HEK293T (cell line): ENCODE measurements at regions not wholly inside any gene's neighbourhood (a gene's known extent, or its start where the extent isn't known, plus 50 kb on each side); places are given as distances from the start of the nearest gene placed in this dataset.

Source experiments
- ARNT ChIP-seq: fragments of 450-650 bp; IDR thresholded peaks from 2 replicates; pipeline ENCODE4 v1.6.1; 2017; ENCODE audit warnings: mild to moderate bottlenecking
- BHLHE40 ChIP-seq: fragments of 450-650 bp; IDR thresholded peaks from 2 replicates; pipeline ENCODE4 v1.6.1; 2016; ENCODE audit warnings: mild to moderate bottlenecking, moderate library complexity, borderline replicate concordance
- CTBP1 ChIP-seq: fragments of 450-650 bp; IDR thresholded peaks from 2 replicates; pipeline ENCODE4 v1.6.1; 2016; ENCODE audit warnings: borderline replicate concordance
- ELF4 ChIP-seq: fragments of 450-650 bp; IDR thresholded peaks from 2 replicates; pipeline ENCODE4 v1.6.1; 2017; ENCODE audit warnings: antibody characterized with exemption
- FOXA1 ChIP-seq: fragments of 450-650 bp; IDR thresholded peaks from 2 replicates; pipeline ENCODE4 v1.6.1; 2016; ENCODE audit warnings: mild to moderate bottlenecking
- FOXK2 ChIP-seq: fragments of 450-650 bp; IDR thresholded peaks from 2 replicates; pipeline ENCODE4 v1.6.1; 2016; ENCODE audit warnings: mild to moderate bottlenecking
- FOXM1 ChIP-seq: fragments of 450-650 bp; IDR thresholded peaks from 2 replicates; pipeline ENCODE4 v1.6.1; 2017; ENCODE audit warnings: mild to moderate bottlenecking, borderline replicate concordance
- L3MBTL2 ChIP-seq: fragments of 450-650 bp; conservative IDR thresholded peaks from 2 replicates; pipeline ENCODE4 v1.6.1; 2016; ENCODE audit warnings: mild to moderate bottlenecking
- LEF1 ChIP-seq: fragments of 450-650 bp; IDR thresholded peaks from 2 replicates; pipeline ENCODE4 v1.6.1; 2017; ENCODE audit warnings: mild to moderate bottlenecking, borderline replicate concordance
- NFRKB ChIP-seq: fragments of 450-650 bp; IDR thresholded peaks from 2 replicates; pipeline ENCODE4 v1.6.1; 2016; ENCODE audit warnings: mild to moderate bottlenecking, moderate library complexity
- SP1 ChIP-seq: fragments of 450-650 bp; IDR thresholded peaks from 2 replicates; pipeline ENCODE4 v1.6.1; 2017
- SUZ12 ChIP-seq: fragments of 450-650 bp; IDR thresholded peaks from 2 replicates; pipeline ENCODE4 v1.6.1; 2016; ENCODE audit warnings: mild to moderate bottlenecking
- TARDBP ChIP-seq: fragments of 450-650 bp; IDR thresholded peaks from 2 replicates; pipeline ENCODE4 v1.6.1; 2016

DNA sequence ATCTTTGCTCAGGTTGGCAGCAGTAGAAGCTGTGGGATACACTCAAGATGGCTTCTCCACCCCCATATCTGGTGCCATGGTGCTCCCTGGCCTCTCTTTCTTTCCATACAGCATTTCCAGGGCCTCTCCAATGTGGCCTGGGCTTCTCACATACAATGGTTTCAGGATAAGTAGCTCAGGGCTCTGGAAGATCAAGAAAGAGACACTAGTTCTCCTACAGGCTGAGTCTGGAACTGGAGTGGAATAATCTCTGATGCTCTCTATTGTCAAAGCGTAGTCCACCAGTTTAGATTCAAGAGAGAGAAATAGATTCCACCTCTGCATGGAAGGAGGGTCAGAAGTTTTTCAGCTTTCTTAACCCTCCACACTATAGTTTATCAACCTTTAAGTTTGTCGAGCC is 138.2 kb upstream of the AADAT start:
- TF ChIP-seq BHLHE40 (no peak), CTBP1 (no peak), TARDBP (no peak), ELF4 (no peak), FOXK2 (no peak), FOXM1 (no peak), FOXA1 (no peak), ARNT (no peak), SUZ12 (no peak), SP1 (no peak), NFRKB (no peak), LEF1 (no peak), L3MBTL2 (no peak)
